IMR-90 (cell line): ENCODE measurements at regions not wholly inside any gene's neighbourhood (a gene's known extent, or its start where the extent isn't known, plus 50 kb on each side); places are given as distances from the start of the nearest gene placed in this dataset.

ENCODE experiments used
- ATAC-seq: fragments of 200-7000 bp; cut with Tn5 transposase; 2 replicates; pipeline ENCODE4 v1.9.1; 2020; ENCODE audit warnings: low read depth, mild to moderate bottlenecking, moderate library complexity
- BruUV-seq: library from RNA; stranded (reverse); fragments of 400-500 nt; replicated peaks from 2 replicates; lab custom pipeline; 2021; lab: Mats Ljungman, UMichigan
- CTCF ChIA-PET: fragments of 300-600 bp; formaldehyde crosslinking; extraction: SDS; loops from one replicate; lab custom pipeline; 2021; ENCODE audit warnings: antibody characterized with exemption; lab: Yijun Ruan, JAX
- POLR2A ChIA-PET: fragments of 300-600 bp; sonication (Branson Sonifier 250); formaldehyde crosslinking; loops from one replicate; lab custom pipeline; 2022; ENCODE audit warnings: antibody characterized with exemption; ENCODE audit not compliant: unreplicated experiment; lab: Charles Lee
- DNase-seq: peaks from one replicate; pipeline ENCODE4 v3.0.0; 2013
- H2AFZ ChIP-seq: replicated peaks from 2 replicates; pipeline ENCODE3; 2013; ENCODE audit warnings: low read length, mild to moderate bottlenecking; ENCODE audit not compliant: poor library complexity
- H2AK5ac ChIP-seq: 2 replicates; pipeline ENCODE4 v1.6.1; 2013; ENCODE audit warnings: low read depth, low read length, inconsistent platforms
- H2AK9ac ChIP-seq: replicated peaks from 2 replicates; pipeline ENCODE3; 2013; ENCODE audit warnings: mild to moderate bottlenecking, low read depth, low read length, moderate library complexity; ENCODE audit not compliant: poor library complexity
- H2BK120ac ChIP-seq: 2 replicates; pipeline ENCODE4 v1.6.1; 2013; ENCODE audit warnings: low read depth, low read length, inconsistent platforms
- H2BK15ac ChIP-seq: 3 replicates; pipeline ENCODE4 v1.6.1; 2013; ENCODE audit warnings: low read depth, low read length, inconsistent platforms
- H2BK20ac ChIP-seq: 2 replicates; pipeline ENCODE4 v1.6.1; 2013; ENCODE audit warnings: low read depth, mild to moderate bottlenecking, inconsistent platforms, low read length, moderate library complexity
- H2BK5ac ChIP-seq: 2 replicates; pipeline ENCODE4 v1.6.1; 2013; ENCODE audit warnings: mild to moderate bottlenecking, low read depth, low read length, inconsistent platforms; ENCODE audit not compliant: poor library complexity, severe bottlenecking
- H3K14ac ChIP-seq: replicated peaks from 2 replicates; pipeline ENCODE4 v1.6.1; 2013; ENCODE audit warnings: low read depth, low read length, inconsistent platforms
- H3K18ac ChIP-seq: 2 replicates; pipeline ENCODE4 v1.6.1; 2013; ENCODE audit warnings: low read depth, low read length, control low read depth
- H3K23ac ChIP-seq: 2 replicates; pipeline ENCODE4 v1.6.1; 2013; ENCODE audit warnings: low read depth, low read length, inconsistent platforms
- H3K27ac ChIP-seq: 2 replicates; pipeline ENCODE4 v1.5.1; 2013; ENCODE audit warnings: mild to moderate bottlenecking, control low read depth, low read length; ENCODE audit not compliant: insufficient read depth
- H3K27me3 ChIP-seq: 2 replicates; pipeline ENCODE4 v1.6.1; 2013; ENCODE audit warnings: low read length; ENCODE audit not compliant: control insufficient read depth, insufficient read depth
- H3K36me3 ChIP-seq: 2 replicates; pipeline ENCODE4 v1.6.1; 2013; ENCODE audit warnings: low read length, mixed read lengths; ENCODE audit not compliant: control insufficient read depth, insufficient read depth
- H3K4ac ChIP-seq: 2 replicates; pipeline ENCODE4 v1.6.1; 2013; ENCODE audit warnings: low read depth, low read length, inconsistent platforms
- H3K4me1 ChIP-seq: 2 replicates; pipeline ENCODE4 v1.6.1; 2013; ENCODE audit warnings: low read length, mixed read lengths; ENCODE audit not compliant: control insufficient read depth, insufficient read depth
- H3K4me2 ChIP-seq: 2 replicates; pipeline ENCODE4 v1.6.1; 2013; ENCODE audit warnings: low read depth, mild to moderate bottlenecking, control low read depth, low read length, moderate library complexity
- H3K4me3 ChIP-seq: 2 replicates; pipeline ENCODE4 v1.5.1; 2013; ENCODE audit warnings: low read depth, mild to moderate bottlenecking, control low read depth, low read length, moderate library complexity; ENCODE audit not compliant: insufficient read depth
- H3K56ac ChIP-seq: 2 replicates; pipeline ENCODE4 v1.6.1; 2013; ENCODE audit warnings: low read length, inconsistent platforms; ENCODE audit not compliant: insufficient read depth; ENCODE audit errors: extremely low read depth
- H3K79me1 ChIP-seq, 2 experiments: 2 replicates each; pipeline ENCODE4 v1.6.1; 2013; ENCODE audit warnings: low read length in 2 of 2, inconsistent platforms in 1 of 2, low read depth in 1 of 2
- H3K9ac ChIP-seq: 2 replicates; pipeline ENCODE4 v1.6.1; 2013; ENCODE audit warnings: low read depth, low read length, control low read depth
- H3K9me1 ChIP-seq: 2 replicates; pipeline ENCODE4 v1.6.1; 2013; ENCODE audit warnings: low read length, inconsistent platforms; ENCODE audit not compliant: insufficient read depth
- H3K9me3 ChIP-seq: 2 replicates; pipeline ENCODE4 v1.6.1; 2013; ENCODE audit warnings: low read length; ENCODE audit not compliant: control insufficient read depth, insufficient read depth
- H4K20me1 ChIP-seq: 2 replicates; pipeline ENCODE4 v1.6.1; 2013; ENCODE audit warnings: low read length, inconsistent platforms; ENCODE audit not compliant: insufficient read depth
- H4K5ac ChIP-seq: 2 replicates; pipeline ENCODE4 v1.6.1; 2013; ENCODE audit warnings: mild to moderate bottlenecking, low read depth, low read length, control low read depth
- H4K8ac ChIP-seq, 2 experiments: 2 replicates each; pipeline ENCODE4 v1.6.1; 2013; ENCODE audit warnings: low read depth in 2 of 2, low read length in 2 of 2, control low read depth in 1 of 2, inconsistent platforms in 1 of 2
- H4K91ac ChIP-seq: 2 replicates; pipeline ENCODE4 v1.6.1; 2013; ENCODE audit warnings: low read depth, low read length, inconsistent platforms; ENCODE audit not compliant: insufficient read depth
- BHLHE40 ChIP-seq: fragments of 150-350 bp; IDR thresholded peaks from 2 replicates; pipeline ENCODE4 v1.6.1; 2016; ENCODE audit warnings: mild to moderate bottlenecking, low read depth, low read length
- CEBPB ChIP-seq: IDR thresholded peaks from 2 replicates; pipeline ENCODE4 v1.6.1; 2012; ENCODE audit warnings: low read depth, low read length, improper control_type of control experiment
- CTCF ChIP-seq: conservative IDR thresholded peaks from 2 replicates; pipeline ENCODE4 v1.5.1; 2012; ENCODE audit warnings: mild to moderate bottlenecking, low read depth, low read length, improper control_type of control experiment
- FOS ChIP-seq: fragments of 150-350 bp; IDR thresholded peaks from 2 replicates; pipeline ENCODE4 v1.6.1; 2016; ENCODE audit warnings: low read depth, low read length
- MXI1 ChIP-seq: IDR thresholded peaks from 2 replicates; pipeline ENCODE4 v1.6.1; 2012; ENCODE audit warnings: low read depth, mild to moderate bottlenecking, low read length, moderate library complexity, borderline replicate concordance
- NFE2L2 ChIP-seq: fragments of 150-350 bp; IDR thresholded peaks from 2 replicates; pipeline ENCODE4 v1.6.1; 2016; ENCODE audit warnings: low read depth, mild to moderate bottlenecking, low read length
- RAD21 ChIP-seq: IDR thresholded peaks from 2 replicates; pipeline ENCODE4 v1.6.1; 2012; ENCODE audit warnings: low read length, improper control_type of control experiment
- RCOR1 ChIP-seq: IDR thresholded peaks from 2 replicates; pipeline ENCODE4 v1.6.1; 2012; ENCODE audit warnings: mild to moderate bottlenecking, low read length, improper control_type of control experiment; ENCODE audit not compliant: insufficient replicate concordance
- RFX5 ChIP-seq: IDR thresholded peaks from 2 replicates; pipeline ENCODE4 v1.8.0; 2012; ENCODE audit warnings: low read depth, mild to moderate bottlenecking, low read length, moderate library complexity
- SMC3 ChIP-seq: fragments of 150-350 bp; IDR thresholded peaks from 2 replicates; pipeline ENCODE4 v1.6.1; 2016; ENCODE audit warnings: low read depth, mild to moderate bottlenecking, antibody characterized with exemption, low read length, moderate library complexity
- USF2 ChIP-seq: fragments of 150-350 bp; IDR thresholded peaks from 2 replicates; pipeline ENCODE4 v1.6.1; 2017; ENCODE audit warnings: mild to moderate bottlenecking, antibody characterized with exemption, low read length, low read depth
- WGBS, 2 experiments: methylation state at CpG; one replicate each; pipeline versions ENCODE4 v1.1.5 to v1.1.7; 2013; ENCODE audit warnings: missing lambda C conversion rate in 2 of 2; ENCODE audit not compliant: insufficient read length in 1 of 2; ENCODE audit errors: extremely low coverage in 2 of 2; 5-methylcytosine and 5-hydroxymethylcytosine counted together
- dilution Hi-C: fragments of 300-500 bp; cut with HindIII; formaldehyde crosslinking; loops from one replicate; pipeline ENCODE4 v1.14.3; 2018; ENCODE audit warnings: low sequenced_read_pairs; ENCODE audit not compliant: unreplicated experiment
- in situ Hi-C: fragments of 300-500 bp; cut with MboI; formaldehyde crosslinking; loops from 3 replicates; pipeline ENCODE4 v1.14.3; 2019; ENCODE audit warnings: low sequenced_read_pairs, inconsistent platforms, mixed read lengths
- intact Hi-C: fragments of 100-400 bp; cut with micrococcal nuclease; formaldehyde crosslinking; loops from 2 replicates; pipeline ENCODE4 v1.10.0; 2022
- TF ChIP-seq, protein P1 (sequence below): fragments of 150-350 bp; IDR thresholded peaks from 2 replicates; pipeline ENCODE4 v1.6.1; 2016; ENCODE audit warnings: low read depth, mild to moderate bottlenecking, low read length, moderate library complexity, borderline replicate concordance

DNA sequence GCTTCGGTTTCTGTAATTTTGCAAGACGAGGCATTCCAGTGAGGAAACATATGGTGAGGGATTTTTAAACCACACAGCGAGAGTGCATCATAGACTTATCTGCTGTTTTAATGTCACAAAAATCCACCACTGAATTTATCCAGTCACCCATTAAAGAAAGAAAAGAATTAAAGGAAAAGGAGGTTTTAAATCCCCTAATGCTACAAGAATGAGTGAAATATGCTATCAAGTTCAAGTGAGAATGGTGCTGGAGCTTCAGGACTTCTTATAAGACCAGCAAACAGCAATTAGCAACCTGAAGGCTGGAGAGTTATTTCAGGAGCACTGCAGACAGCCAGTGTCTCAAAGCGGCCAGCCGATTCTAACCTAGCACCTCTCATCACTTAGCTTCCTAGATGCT lies 439.1 kb upstream of the MGMT start:
- no peak overlapping the region for H3K56ac ChIP-seq
- no peaks in the 10 kb centered on the region for H3K36me3 ChIP-seq
- H3K4me3 ChIP-seq: no peak overlapping the region
- intact Hi-C loops (loop anchor here (10.0 kb wide), 1 partner anchor 857 kb away; no protein-coding TSS in a partner anchor), dilution Hi-C loops (no loop called here), in situ Hi-C loops (no loop called here)
- no TSS peak for BruUV-seq
- CTCF ChIA-PET: no interaction called here
- ATAC-seq (no peak), DNase-seq (no peak)
- H2AFZ ChIP-seq: no peak overlapping the region
- no peak overlapping the region for H4K5ac ChIP-seq
- H4K91ac ChIP-seq: no peak overlapping the region
- H3K14ac ChIP-seq: no peak overlapping the region
- H2BK5ac ChIP-seq: no peak overlapping the region
- H2AK9ac ChIP-seq: no peak overlapping the region
- H4K20me1 ChIP-seq: no peaks in the 10 kb centered on the region
- H3K79me1 ChIP-seq: no peaks in the 10 kb centered on the region
- WGBS, 2 experiments: no CpG with 5 or more reads among the region's 5 CpGs
- no peak overlapping the region for H2BK15ac ChIP-seq
- H3K9me3 ChIP-seq: no peaks in the 10 kb centered on the region; the same call in 1 of the 2 replicates
- no peaks in the 10 kb centered on the region for H3K9me1 ChIP-seq
- H2AK5ac ChIP-seq: no peak overlapping the region
- POLR2A ChIA-PET: no interaction called here
- no peak for TF ChIP-seq FOS
- TF ChIP-seq RCOR1: no peak
- no peak for TF ChIP-seq BHLHE40
- no peak for TF ChIP-seq CEBPB
- TF ChIP-seq RAD21: no peak
- no peak for TF ChIP-seq SMC3
- no peak for TF ChIP-seq CTCF
- TF ChIP-seq NFE2L2: no peak
- no peak for TF ChIP-seq MXI1
- TF ChIP-seq RFX5: no peak
- no peak for TF ChIP-seq USF2
- TF ChIP-seq, protein P1, sequence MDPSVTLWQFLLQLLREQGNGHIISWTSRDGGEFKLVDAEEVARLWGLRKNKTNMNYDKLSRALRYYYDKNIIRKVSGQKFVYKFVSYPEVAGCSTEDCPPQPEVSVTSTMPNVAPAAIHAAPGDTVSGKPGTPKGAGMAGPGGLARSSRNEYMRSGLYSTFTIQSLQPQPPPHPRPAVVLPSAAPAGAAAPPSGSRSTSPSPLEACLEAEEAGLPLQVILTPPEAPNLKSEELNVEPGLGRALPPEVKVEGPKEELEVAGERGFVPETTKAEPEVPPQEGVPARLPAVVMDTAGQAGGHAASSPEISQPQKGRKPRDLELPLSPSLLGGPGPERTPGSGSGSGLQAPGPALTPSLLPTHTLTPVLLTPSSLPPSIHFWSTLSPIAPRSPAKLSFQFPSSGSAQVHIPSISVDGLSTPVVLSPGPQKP: no peak
- no peak overlapping the region for H3K9ac ChIP-seq
- no peak overlapping the region for H4K8ac ChIP-seq
- no peak overlapping the region for H3K23ac ChIP-seq
- H3K4me1 ChIP-seq: no peaks in the 10 kb centered on the region; the same call in 1 of the 2 replicates
- no peak overlapping the region for H3K4ac ChIP-seq
- H3K27ac ChIP-seq: no peak overlapping the region
- H2BK20ac ChIP-seq: no peak overlapping the region
- H3K4me2 ChIP-seq: no peak overlapping the region
- H3K18ac ChIP-seq: no peak overlapping the region
- H3K27me3 ChIP-seq: no peaks in the 10 kb centered on the region
- H2BK120ac ChIP-seq: no peak overlapping the region
